Activated T-helper 1 cell treated with anti-CD3 and anti-CD28 coated beads, Interleukin-12 subunit alpha, Interleukin-12 subunit beta, Interleukin-2, Interleukin-4 antibody, amounts not matched to agents 30 ng/mL and 10 ng/mL and 1 ng/mL, durations not matched to agents 14 hours and 24 hours and 36 hours (primary cell): ENCODE measurements at regions not wholly inside any gene's neighbourhood (a gene's known extent, or its start where the extent isn't known, plus 50 kb on each side); places are given as distances from the start of the nearest gene placed in this dataset.

ENCODE experiments used
- DNase-seq: peaks from one replicate; pipeline ENCODE4 v3.0.0; 2021; ENCODE audit warnings: low spot score
- H3K27ac Mint-ChIP-seq: one replicate; pipeline ENCODE4 v1.8.0; 2021; ENCODE audit warnings: mild to moderate bottlenecking, mixed read lengths
- H3K27me3 Mint-ChIP-seq: one replicate; pipeline ENCODE4 v1.8.0; 2022; ENCODE audit warnings: mild to moderate bottlenecking, moderate library complexity, mixed read lengths; ENCODE audit not compliant: insufficient read depth
- H3K36me3 Mint-ChIP-seq: one replicate; pipeline ENCODE4 v1.8.0; 2021; ENCODE audit warnings: low read depth, mixed read lengths
- H3K4me1 Mint-ChIP-seq: one replicate; pipeline ENCODE4 v1.8.0; 2021; ENCODE audit warnings: low read depth, mixed read lengths
- H3K4me3 Mint-ChIP-seq: one replicate; pipeline ENCODE4 v1.8.0; 2021; ENCODE audit warnings: mild to moderate bottlenecking, moderate library complexity, mixed read lengths
- H3K9me3 Mint-ChIP-seq: one replicate; pipeline ENCODE4 v1.8.0; 2021; ENCODE audit warnings: mixed read lengths
- intact Hi-C: fragments of 100-400 bp; cut with micrococcal nuclease; formaldehyde crosslinking; loops from one replicate; pipeline ENCODE4 v1.15.1; 2024

GRCh38 chr2:16248571-16249105, 308.3 kb downstream of the MYCN start:
- no peak overlapping the region for H3K4me3 Mint-ChIP-seq
- no peak overlapping the region for H3K27ac Mint-ChIP-seq
- no peaks in the 10 kb centered on the region for H3K9me3 Mint-ChIP-seq
- no peaks in the 10 kb centered on the region for H3K36me3 Mint-ChIP-seq
- H3K4me1 Mint-ChIP-seq, result no peaks in the 10 kb centered on the region
- DNase-seq, result no peak
- intact Hi-C loops, result no loop called here
- no peaks in the 10 kb centered on the region for H3K27me3 Mint-ChIP-seq

GRCh38 chr2:16247326-16248122, 307.2 kb downstream of the MYCN start:
- Mint-ChIP-seq H3K4me1 (no peaks in the 10 kb centered on the region), H3K9me3 (no peaks in the 10 kb centered on the region), H3K27me3 (no peaks in the 10 kb centered on the region), H3K4me3 (no peak overlapping the region), H3K27ac (no peak overlapping the region), H3K36me3 (no peaks in the 10 kb centered on the region)
- no peak for DNase-seq
- intact Hi-C loops, result no loop called here

GRCh38 chr2:16246911-16247310, 306.6 kb downstream of the MYCN start:
- Mint-ChIP-seq H3K27ac (no peak overlapping the region), H3K9me3 (no peaks in the 10 kb centered on the region), H3K4me1 (no peaks in the 10 kb centered on the region), H3K36me3 (no peaks in the 10 kb centered on the region), H3K4me3 (no peak overlapping the region), H3K27me3 (no peaks in the 10 kb centered on the region)
- no peak for DNase-seq
- intact Hi-C loops, result no loop called here

GRCh38 chr2:16246281-16246850, 306.0 kb downstream of the MYCN start:
- no peak overlapping the region for H3K27ac Mint-ChIP-seq
- no peak for DNase-seq
- H3K9me3 Mint-ChIP-seq, result no peaks in the 10 kb centered on the region
- no peaks in the 10 kb centered on the region for H3K4me1 Mint-ChIP-seq
- H3K4me3 Mint-ChIP-seq, result no peak overlapping the region
- no peaks in the 10 kb centered on the region for H3K27me3 Mint-ChIP-seq
- H3K36me3 Mint-ChIP-seq, result no peaks in the 10 kb centered on the region
- intact Hi-C loops, result no loop called here

- no peak for DNase-seq
- H3K27ac Mint-ChIP-seq, result no peak overlapping the region
- no peaks in the 10 kb centered on the region for H3K36me3 Mint-ChIP-seq
- no peaks in the 10 kb centered on the region for H3K9me3 Mint-ChIP-seq
- no peaks in the 10 kb centered on the region for H3K27me3 Mint-ChIP-seq
- intact Hi-C loops, result no loop called here
- no peak overlapping the region for H3K4me3 Mint-ChIP-seq
- no peaks in the 10 kb centered on the region for H3K4me1 Mint-ChIP-seq
These were observed 305.2 kb downstream of the MYCN start for GRCh38 chr2:16245481-16246054.

- Mint-ChIP-seq H3K27ac (no peak overlapping the region), H3K4me3 (no peak overlapping the region), H3K27me3 (no peaks in the 10 kb centered on the region), H3K36me3 (no peaks in the 10 kb centered on the region), H3K4me1 (no peaks in the 10 kb centered on the region), H3K9me3 (no peaks in the 10 kb centered on the region)
- DNase-seq, result no peak
- intact Hi-C loops, result no loop called here
These were observed 304.6 kb downstream of the MYCN start for GRCh38 chr2:16244966-16245320.

- Mint-ChIP-seq H3K27me3 (no peaks in the 10 kb centered on the region), H3K4me3 (no peak overlapping the region), H3K9me3 (no peaks in the 10 kb centered on the region), H3K36me3 (no peaks in the 10 kb centered on the region), H3K4me1 (no peaks in the 10 kb centered on the region), H3K27ac (no peak overlapping the region)
- intact Hi-C loops, result no loop called here
- DNase-seq, result no peak
These were observed 304.0 kb downstream of the MYCN start for GRCh38 chr2:16244153-16244965.

GRCh38 chr2:16243411-16243996, 303.2 kb downstream of the MYCN start:
- Mint-ChIP-seq H3K4me1 (no peaks in the 10 kb centered on the region), H3K27ac (no peak overlapping the region), H3K4me3 (no peak overlapping the region), H3K36me3 (no peaks in the 10 kb centered on the region), H3K9me3 (no peaks in the 10 kb centered on the region), H3K27me3 (no peaks in the 10 kb centered on the region)
- no peak for DNase-seq
- intact Hi-C loops, result no loop called here

- H3K36me3 Mint-ChIP-seq, result no peaks in the 10 kb centered on the region
- no peaks in the 10 kb centered on the region for H3K9me3 Mint-ChIP-seq
- intact Hi-C loops, result no loop called here
- no peak overlapping the region for H3K27ac Mint-ChIP-seq
- H3K27me3 Mint-ChIP-seq, result no peaks in the 10 kb centered on the region
- no peaks in the 10 kb centered on the region for H3K4me1 Mint-ChIP-seq
- no peak for DNase-seq
- no peak overlapping the region for H3K4me3 Mint-ChIP-seq
These were observed 302.6 kb downstream of the MYCN start for GRCh38 chr2:16242906-16243305.

- intact Hi-C loops, result no loop called here
- Mint-ChIP-seq H3K27ac (no peak overlapping the region), H3K36me3 (no peaks in the 10 kb centered on the region), H3K4me3 (no peak overlapping the region), H3K27me3 (no peaks in the 10 kb centered on the region), H3K9me3 (no peaks in the 10 kb centered on the region), H3K4me1 (no peaks in the 10 kb centered on the region)
- no peak for DNase-seq
These were observed 301.1 kb downstream of the MYCN start for GRCh38 chr2:16241166-16242160.

- DNase-seq, result no peak
- H3K9me3 Mint-ChIP-seq, result no peaks in the 10 kb centered on the region
These were observed 300.1 kb downstream of the MYCN start for GRCh38 chr2:16240402-16240801.

More at GRCh38 chr2:16240402-16240801, 300.1 kb downstream of the MYCN start:
- no peaks in the 10 kb centered on the region for H3K36me3 Mint-ChIP-seq
- H3K27me3 Mint-ChIP-seq, result peaks cover 2% of the 10 kb centered on the region
- intact Hi-C loops, result no loop called here
- no peak overlapping the region for H3K4me3 Mint-ChIP-seq
- no peaks in the 10 kb centered on the region for H3K4me1 Mint-ChIP-seq
- H3K27ac Mint-ChIP-seq, result no peak overlapping the region
